Karpas-422 (cell line): ENCODE measurements at regions not wholly inside any gene's neighbourhood (a gene's known extent, or its start where the extent isn't known, plus 50 kb on each side); places are given as distances from the start of the nearest gene placed in this dataset.
"Not testable (repeated sequence)": the region's sequence is repeated elsewhere in the genome, so short reads cannot be mapped to it uniquely, and the experiment has no call there.

Experiments
- DNase-seq: peaks from one replicate; pipeline ENCODE4 v3.0.0-alpha.2; 2015
- H2AFZ ChIP-seq: fragments of 200-600 bp; sonication (generic); 2 replicates; pipeline ENCODE4 v1.6.1; 2014; ENCODE audit warnings: antibody characterized with exemption, low read length, mixed read lengths
- H3K27ac ChIP-seq: fragments of 200-600 bp; sonication (generic); 2 replicates; pipeline ENCODE4 v1.5.1; 2014; ENCODE audit warnings: mild to moderate bottlenecking, low read length, moderate library complexity
- H3K27me3 ChIP-seq: fragments of 200-600 bp; sonication (generic); 2 replicates; pipeline ENCODE4 v1.6.1; 2014; ENCODE audit warnings: low read length, mixed read lengths
- H3K36me3 ChIP-seq: fragments of 200-600 bp; sonication (generic); 2 replicates; pipeline ENCODE4 v1.6.1; 2014; ENCODE audit warnings: low read length, mixed read lengths; ENCODE audit not compliant: insufficient read depth
- H3K4me1 ChIP-seq: fragments of 200-600 bp; sonication (generic); 2 replicates; pipeline ENCODE4 v1.6.1; 2014; ENCODE audit warnings: mild to moderate bottlenecking, low read length, mixed read lengths
- H3K4me2 ChIP-seq: fragments of 200-600 bp; sonication (generic); 2 replicates; pipeline ENCODE4 v1.6.1; 2014; ENCODE audit warnings: low read length, low read depth, mild to moderate bottlenecking; ENCODE audit not compliant: poor library complexity, severe bottlenecking
- H3K4me3 ChIP-seq: fragments of 200-600 bp; sonication (generic); 2 replicates; pipeline ENCODE4 v1.5.1; 2014; ENCODE audit warnings: mild to moderate bottlenecking, antibody characterized with exemption, low read length, mixed read lengths
- H3K79me2 ChIP-seq: fragments of 200-600 bp; sonication (generic); 2 replicates; pipeline ENCODE4 v1.6.1; 2014; ENCODE audit warnings: mild to moderate bottlenecking, low read length, mixed read lengths
- H3K9ac ChIP-seq: fragments of 200-600 bp; sonication (generic); 2 replicates; pipeline ENCODE4 v1.6.0; 2014; ENCODE audit warnings: low read length
- H3K9me2 ChIP-seq: fragments of 200-600 bp; sonication (generic), shearing (Covaris generic); replicated peaks from 2 replicates; pipeline ENCODE4 v1.6.0; 2014; ENCODE audit warnings: mild to moderate bottlenecking, low read length, moderate library complexity; ENCODE audit not compliant: insufficient read depth
- H3K9me3 ChIP-seq: fragments of 300-700, 200-600 bp; sonication (generic); 2 replicates; pipeline ENCODE4 v1.6.1; 2014; ENCODE audit warnings: low read length, mixed read lengths
- H4K20me1 ChIP-seq: fragments of 200-600 bp; sonication (generic); 2 replicates; pipeline ENCODE4 v1.6.1; 2014; ENCODE audit warnings: mild to moderate bottlenecking, antibody characterized with exemption, low read length, low read depth; ENCODE audit not compliant: insufficient read depth

GRCh38 chr2:94595956-94596355 is 275.3 kb upstream of the TEKT4 start:
- H3K9me2 ChIP-seq, H3K36me3 ChIP-seq, H3K9ac ChIP-seq, H3K4me1 ChIP-seq, H2AFZ ChIP-seq, H4K20me1 ChIP-seq, H3K9me3 ChIP-seq, H3K79me2 ChIP-seq, H3K4me3 ChIP-seq, DNase-seq, H3K27me3 ChIP-seq, H3K27ac ChIP-seq, H3K4me2 ChIP-seq: not testable (repeated sequence)

- not testable (repeated sequence) for H3K9me2 ChIP-seq, H3K9ac ChIP-seq, DNase-seq, H3K4me2 ChIP-seq, H3K27ac ChIP-seq, H3K9me3 ChIP-seq, H3K79me2 ChIP-seq, H3K27me3 ChIP-seq, H2AFZ ChIP-seq, H3K36me3 ChIP-seq, H3K4me3 ChIP-seq, H3K4me1 ChIP-seq, H4K20me1 ChIP-seq
Measured at GRCh38 chr2:94598075-94598713, 273.0 kb upstream of the TEKT4 start.

- H3K79me2 ChIP-seq, H4K20me1 ChIP-seq, H3K9me2 ChIP-seq, H3K9ac ChIP-seq, H3K4me2 ChIP-seq, H3K4me1 ChIP-seq, H3K36me3 ChIP-seq, DNase-seq, H3K27me3 ChIP-seq, H3K27ac ChIP-seq, H2AFZ ChIP-seq, H3K9me3 ChIP-seq, H3K4me3 ChIP-seq: not testable (repeated sequence)
Measured at GRCh38 chr2:94600929-94601328, 270.3 kb upstream of the TEKT4 start.

GRCh38 chr2:94602466-94602865 is 268.8 kb upstream of the TEKT4 start:
- no peak overlapping the region for H3K27ac ChIP-seq

GRCh38 chr2:94622113-94622618 is 249.1 kb upstream of the TEKT4 start:
- DNase-seq = no peak
- H3K79me2 ChIP-seq = no peaks in the 10 kb centered on the region

More at GRCh38 chr2:94602466-94602865, 268.8 kb upstream of the TEKT4 start:
- Histone ChIP-seq H3K4me3 (no peak overlapping the region), H3K27me3 (no peaks in the 10 kb centered on the region), H3K4me1 (no peaks in the 10 kb centered on the region), H3K79me2 (no peaks in the 10 kb centered on the region), H4K20me1 (no peaks in the 10 kb centered on the region), H2AFZ (no peak overlapping the region), H3K4me2 (no peak overlapping the region), H3K36me3 (no peaks in the 10 kb centered on the region), H3K9me2 (no peaks in the 10 kb centered on the region), H3K9ac (no peak overlapping the region), H3K9me3 (no peaks in the 10 kb centered on the region)
- DNase-seq = no peak

GRCh38 chr2:94628953-94629352 is 242.3 kb upstream of the TEKT4 start:
- H3K79me2 ChIP-seq, H3K9me2 ChIP-seq, H3K27me3 ChIP-seq, H3K9ac ChIP-seq, H3K36me3 ChIP-seq, H2AFZ ChIP-seq, H3K27ac ChIP-seq, H4K20me1 ChIP-seq, DNase-seq, H3K4me3 ChIP-seq, H3K9me3 ChIP-seq, H3K4me1 ChIP-seq, H3K4me2 ChIP-seq: not testable (repeated sequence)

More at GRCh38 chr2:94622113-94622618, 249.1 kb upstream of the TEKT4 start:
- Histone ChIP-seq H4K20me1 (no peaks in the 10 kb centered on the region), H3K4me3 (no peak overlapping the region), H3K4me2 (no peak overlapping the region), H2AFZ (no peak overlapping the region), H3K9me3 (no peaks in the 10 kb centered on the region), H3K9me2 (no peaks in the 10 kb centered on the region), H3K9ac (no peak overlapping the region), H3K4me1 (no peaks in the 10 kb centered on the region), H3K27ac (no peak overlapping the region), H3K36me3 (no peaks in the 10 kb centered on the region), H3K27me3 (no peaks in the 10 kb centered on the region)

- not testable (repeated sequence) for H3K27ac ChIP-seq, H3K9ac ChIP-seq, H3K27me3 ChIP-seq, H3K4me1 ChIP-seq, H2AFZ ChIP-seq, H3K9me3 ChIP-seq, H3K4me2 ChIP-seq, H3K36me3 ChIP-seq, H3K4me3 ChIP-seq, H3K9me2 ChIP-seq, H4K20me1 ChIP-seq, H3K79me2 ChIP-seq, DNase-seq
Measured at GRCh38 chr2:94641397-94641796, 229.8 kb upstream of the TEKT4 start.

GRCh38 chr2:94652131-94652530 is 219.1 kb upstream of the TEKT4 start:
- not testable (repeated sequence) for H3K79me2 ChIP-seq, H2AFZ ChIP-seq, H3K27me3 ChIP-seq, H3K4me2 ChIP-seq, H3K9me2 ChIP-seq, H3K9me3 ChIP-seq, H3K27ac ChIP-seq, H3K36me3 ChIP-seq, H3K9ac ChIP-seq, DNase-seq, H3K4me3 ChIP-seq, H3K4me1 ChIP-seq, H4K20me1 ChIP-seq

GRCh38 chr2:94669858-94670257 is 201.4 kb upstream of the TEKT4 start:
- not testable (repeated sequence) for H3K79me2 ChIP-seq, H4K20me1 ChIP-seq, H3K27me3 ChIP-seq, H3K9ac ChIP-seq, H3K4me3 ChIP-seq, H3K36me3 ChIP-seq, DNase-seq, H3K9me3 ChIP-seq, H3K4me2 ChIP-seq, H3K4me1 ChIP-seq, H2AFZ ChIP-seq, H3K27ac ChIP-seq, H3K9me2 ChIP-seq
